HepG2 (cell line): ENCODE measurements at regions not wholly inside any gene's neighbourhood (a gene's known extent, or its start where the extent isn't known, plus 50 kb on each side); places are given as distances from the start of the nearest gene placed in this dataset.

ENCODE experiments used
- ATAC-seq: fragments of 200-7000 bp; cut with Tn5 transposase; 3 replicates; pipeline ENCODE4 v1.9.1; 2020; ENCODE audit warnings: mild to moderate bottlenecking, moderate library complexity
- BruUV-seq: library from RNA; stranded (reverse); fragments of 400-500 nt; replicated peaks from 2 replicates; lab custom pipeline; 2021; lab: Mats Ljungman, UMichigan
- CTCF ChIA-PET: fragments of 300-600 bp; formaldehyde crosslinking; extraction: SDS; loops from one replicate; lab custom pipeline; 2021; ENCODE audit warnings: low total read pairs, inconsistent platforms, low intra/inter-chr PET ratio; lab: Yijun Ruan, JAX
- POLR2A ChIA-PET: fragments of 350-600 bp; sonication (Branson Sonifier 250); formaldehyde crosslinking; loops from one replicate; lab custom pipeline; 2020; ENCODE audit warnings: antibody characterized with exemption, inconsistent platforms; lab: Yijun Ruan, JAX
- DNase-seq: peaks from one replicate; pipeline ENCODE4 v3.0.0-alpha.2; 2015; ENCODE audit warnings: low spot score
- FAIRE-seq: peaks from 3 replicates; lab custom pipeline; 2011; peaks lifted over from hg19 to GRCh38; lab: Jason Lieb, UNC
- H2AFZ ChIP-seq: one replicate; pipeline ENCODE4 v1.6.1; 2011; ENCODE audit warnings: low read length, inconsistent platforms
- H3K27ac ChIP-seq: fragments of 300-600 bp; 3 replicates; pipeline ENCODE4 v1.8.0; 2011; ENCODE audit warnings: mixed run types, mild to moderate bottlenecking, mixed read lengths, low read length, inconsistent platforms; ENCODE audit not compliant: insufficient read depth; ENCODE audit errors: extremely low read length
- H3K27me3 ChIP-seq, 2 experiments: fragments of 200-600 bp in 1 of 2; 2 replicates in 1 of 2; 3 replicates in 1 of 2; pipeline versions ENCODE4 v1.6.0 to v1.8.0; 2011; ENCODE audit warnings: low read length in 2 of 2, mild to moderate bottlenecking in 2 of 2, moderate library complexity in 2 of 2, inconsistent platforms in 1 of 2; ENCODE audit not compliant: insufficient read depth in 2 of 2, control insufficient read depth in 1 of 2
- H3K36me3 ChIP-seq, 2 experiments: fragments of 200-600 bp in 1 of 2; replicated peaks in 1 of 2; 2 replicates in 1 of 2; 3 replicates in 1 of 2; pipeline versions ENCODE4 v1.5.1 to v1.8.0; 2011; ENCODE audit warnings: low read length in 2 of 2, inconsistent platforms in 1 of 2; ENCODE audit not compliant: insufficient read depth in 2 of 2, control insufficient read depth in 1 of 2
- H3K4me1 ChIP-seq: 2 replicates; pipeline ENCODE4 v1.5.1; 2012; ENCODE audit warnings: low read length, inconsistent platforms; ENCODE audit not compliant: insufficient read depth
- H3K4me2 ChIP-seq: 2 replicates; pipeline ENCODE4 v1.6.0; 2011; ENCODE audit warnings: low read depth, low read length, inconsistent platforms
- H3K4me3 ChIP-seq, 3 experiments: fragments of 200-600 bp in 1 of 3; sonication (generic), shearing (Covaris generic) in 1 of 3; replicated peaks in 1 of 3; 2 replicates each; pipeline ENCODE4 v1.5.1; 2011 to 2016; ENCODE audit warnings: low read length in 3 of 3, inconsistent platforms in 2 of 3, low read depth in 2 of 3, mild to moderate bottlenecking in 2 of 3, control low read depth in 1 of 3, mixed read lengths in 1 of 3; ENCODE audit not compliant: insufficient read depth in 1 of 3
- H3K79me2 ChIP-seq: one replicate; pipeline ENCODE4 v1.6.1; 2011; ENCODE audit warnings: low read length, inconsistent platforms; ENCODE audit not compliant: insufficient read depth
- H3K9ac ChIP-seq: 2 replicates; pipeline ENCODE4 v1.6.0; 2011; ENCODE audit warnings: mild to moderate bottlenecking, low read depth, low read length, inconsistent platforms; ENCODE audit not compliant: insufficient read depth
- H3K9me3 ChIP-seq: 2 replicates; pipeline ENCODE4 v1.5.1; 2012; ENCODE audit warnings: mild to moderate bottlenecking, low read length
- H4K20me1 ChIP-seq: 2 replicates; pipeline ENCODE4 v1.6.0; 2011; ENCODE audit warnings: inconsistent platforms, mild to moderate bottlenecking, low read length, moderate library complexity; ENCODE audit not compliant: insufficient read depth
- BATF2 ChIP-seq: sonication (generic); formaldehyde crosslinking; IDR thresholded peaks from 2 replicates; pipeline ENCODE4 v1.8.0; 2022; ENCODE audit warnings: mild to moderate bottlenecking, missing genetic modification reagents, moderate library complexity
- BRD4 ChIP-seq: sonication (generic); formaldehyde crosslinking; IDR thresholded peaks from 2 replicates; pipeline ENCODE4 v1.4.0; 2020; ENCODE audit warnings: missing genetic modification reagents
- CREB1 ChIP-seq, 2 experiments: fragments of 450-650 bp in 1 of 2; IDR thresholded peaks; 2 replicates each; pipeline ENCODE4 v1.6.1; 2016 to 2017; ENCODE audit warnings: control low read depth in 1 of 2, mild to moderate bottlenecking in 1 of 2, missing compliant biosample characterization in 1 of 2, missing genetic modification characterization in 1 of 2
- HNRNPUL1 ChIP-seq: fragments of 200-400 bp; formaldehyde crosslinking; IDR thresholded peaks from 2 replicates; pipeline ENCODE4 v1.6.1; 2017; ENCODE audit warnings: low read depth, mild to moderate bottlenecking, low read length, moderate library complexity
- ISX ChIP-seq: sonication (generic); formaldehyde crosslinking; conservative IDR thresholded peaks from 2 replicates; pipeline ENCODE4 v1.5.0; 2020; ENCODE audit warnings: missing genetic modification reagents
- KDM3A ChIP-seq: IDR thresholded peaks from 2 replicates; pipeline ENCODE4 v1.6.1; 2018; ENCODE audit warnings: low read depth, missing compliant biosample characterization
- NAIF1 ChIP-seq: sonication (generic); formaldehyde crosslinking; IDR thresholded peaks from 2 replicates; pipeline ENCODE4 v1.5.0; 2020; ENCODE audit warnings: mild to moderate bottlenecking, missing genetic modification reagents, borderline replicate concordance
- PCBP2 ChIP-seq: fragments of 200-400 bp; formaldehyde crosslinking; optimal IDR thresholded peaks from 2 replicates; pipeline ENCODE3; 2018; ENCODE audit warnings: low read length, low read depth; ENCODE audit not compliant: poor library complexity, severe bottlenecking
- RELA ChIP-seq: sonication (generic); formaldehyde crosslinking; IDR thresholded peaks from 2 replicates; pipeline ENCODE4 v1.4.0; 2020; ENCODE audit warnings: missing genetic modification reagents
- TBL1XR1 ChIP-seq: fragments of 150-350 bp; IDR thresholded peaks from 2 replicates; pipeline ENCODE4 v1.6.1; 2014; ENCODE audit warnings: borderline replicate concordance, low read length; ENCODE audit not compliant: partially characterized antibody
- TP53 ChIP-seq: sonication (generic); formaldehyde crosslinking; conservative IDR thresholded peaks from 2 replicates; pipeline ENCODE4 v1.4.0; 2020; ENCODE audit warnings: missing genetic modification reagents
- ZNF614 ChIP-seq: IDR thresholded peaks from 2 replicates; pipeline ENCODE4 v1.6.1; 2018; ENCODE audit warnings: missing biosample characterization, missing genetic modification reagents, inconsistent platforms, borderline replicate concordance
- WGBS: methylation state at CpG from one replicate; pipeline ENCODE4 v1.1.6; 2017; ENCODE audit warnings: low lambda C conversion rate; 5-methylcytosine and 5-hydroxymethylcytosine counted together
- in situ Hi-C: cut with HindIII; loops from 2 replicates; pipeline ENCODE4 v1.10.0; 2017; ENCODE audit warnings: low pct_unique_long_range_greater_than_20kb; ENCODE audit not compliant: extremely low pct_ligation_motif_present
- intact Hi-C: fragments of 100-400 bp; cut with micrococcal nuclease; formaldehyde crosslinking; loops from one replicate; pipeline ENCODE4 v1.10.0; 2022; ENCODE audit not compliant: unreplicated experiment
- TF ChIP-seq, protein P1 (sequence below): IDR thresholded peaks from 2 replicates; pipeline ENCODE4 v1.6.1; 2016; ENCODE audit warnings: missing compliant biosample characterization, missing genetic modification reagents, borderline replicate concordance
- TF ChIP-seq, protein P2 (sequence below): IDR thresholded peaks from 2 replicates; pipeline ENCODE4 v1.6.1; 2018; ENCODE audit warnings: missing genetic modification reagents
- TF ChIP-seq, protein P3 (sequence below): sonication (generic); formaldehyde crosslinking; conservative IDR thresholded peaks from 2 replicates; pipeline ENCODE4 v1.8.0; 2022; ENCODE audit warnings: missing genetic modification reagents

GRCh38 chr6:6843777-6844176 is 255.3 kb downstream of the LY86 start:
- no peaks in the 10 kb centered on the region for H3K9me3 ChIP-seq
- DNase-seq (no peak), FAIRE-seq (no peak), ATAC-seq (no peak)
- intact Hi-C loops, result no loop called here
- TF ChIP-seq PCBP2, result no peak
- peaks cover 0 to 15% of the 10 kb centered on the region in 2 experiments; a peak in 2 of 5 replicates for H3K27me3 ChIP-seq
- no peak overlapping the region for H3K4me3 ChIP-seq
- H3K27ac ChIP-seq, result no peak overlapping the region
- H3K36me3 ChIP-seq, result no peaks in the 10 kb centered on the region
- no peak overlapping the region for H3K9ac ChIP-seq
- no peak overlapping the region for H3K4me2 ChIP-seq
- in situ Hi-C loops, result no loop called here
- no peak overlapping the region for H2AFZ ChIP-seq
- ChIA-PET CTCF (no interaction called here), POLR2A (no interaction called here)
- no TSS peak for BruUV-seq
- 8% methylated on average over 1 of the region's 1 CpG for WGBS
- H3K4me1 ChIP-seq, result no peaks in the 10 kb centered on the region
- H4K20me1 ChIP-seq, result no peaks in the 10 kb centered on the region
- H3K79me2 ChIP-seq, result no peaks in the 10 kb centered on the region

DNA sequence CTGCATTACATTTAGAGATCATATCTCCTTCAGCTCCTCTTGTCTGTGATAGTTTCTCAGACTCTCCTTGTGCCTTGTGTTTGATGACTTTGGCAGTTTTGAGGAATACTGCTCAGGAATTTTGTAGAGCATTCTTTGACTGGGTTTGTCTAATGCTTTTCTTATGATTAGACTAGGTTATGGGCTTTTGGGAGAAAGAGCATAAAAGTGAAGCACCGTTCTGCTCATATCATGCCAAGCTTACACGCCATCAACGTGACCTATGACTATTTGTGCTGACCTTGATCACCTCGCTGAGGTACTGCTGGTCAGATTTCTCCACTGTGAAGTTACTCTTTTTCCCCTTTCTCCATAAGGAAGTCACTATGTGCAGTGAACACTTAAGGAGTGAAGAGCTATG is 256.0 kb downstream of the LY86 start:
- intact Hi-C loops (no loop called here), in situ Hi-C loops (no loop called here)
- Histone ChIP-seq H4K20me1 (no peaks in the 10 kb centered on the region), H3K36me3 (no peaks in the 10 kb centered on the region), H3K4me3 (no peak overlapping the region), H3K4me1 (no peaks in the 10 kb centered on the region), H3K4me2 (no peak overlapping the region), H3K9me3 (no peaks in the 10 kb centered on the region), H3K27me3 (peaks cover 0 to 15% of the 10 kb centered on the region in 2 experiments; a peak in 2 of 5 replicates), H3K9ac (no peak overlapping the region), H2AFZ (no peak overlapping the region), H3K79me2 (no peaks in the 10 kb centered on the region), H3K27ac (no peak overlapping the region)
- ChIA-PET POLR2A (no interaction called here), CTCF (no interaction called here)
- BruUV-seq, result no TSS peak
- no peak for ATAC-seq
- DNase-seq, result no peak
- 26% methylated on average over 4 of the region's 4 CpGs for WGBS
- FAIRE-seq, result no peak
- TF ChIP-seq BATF2 (no peak), ISX (CRISPR knock-in tag) (no peak), ZNF614 (CRISPR knock-in tag) (no peak), HNRNPUL1 (no peak), BRD4 (CRISPR knock-in tag) (no peak), NAIF1 (CRISPR knock-in tag) (no peak), TP53 (CRISPR knock-in tag) (no peak), CREB1 (IDR thresholded peaks at IDR 0.05) (no peak), CREB1 (CRISPR knock-in tag; IDR thresholded peaks at IDR 0.05) (no peak), KDM3A (CRISPR knock-in tag) (no peak), RELA (CRISPR knock-in tag) (no peak), TBL1XR1 (no peak)
- TF ChIP-seq, protein P1, sequence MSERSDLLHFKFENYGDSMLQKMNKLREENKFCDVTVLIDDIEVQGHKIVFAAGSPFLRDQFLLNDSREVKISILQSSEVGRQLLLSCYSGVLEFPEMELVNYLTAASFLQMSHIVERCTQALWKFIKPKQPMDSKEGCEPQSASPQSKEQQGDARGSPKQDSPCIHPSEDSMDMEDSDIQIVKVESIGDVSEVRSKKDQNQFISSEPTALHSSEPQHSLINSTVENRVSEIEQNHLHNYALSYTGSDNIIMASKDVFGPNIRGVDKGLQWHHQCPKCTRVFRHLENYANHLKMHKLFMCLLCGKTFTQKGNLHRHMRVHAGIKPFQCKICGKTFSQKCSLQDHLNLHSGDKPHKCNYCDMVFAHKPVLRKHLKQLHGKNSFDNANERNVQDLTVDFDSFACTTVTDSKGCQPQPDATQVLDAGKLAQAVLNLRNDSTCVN (CRISPR knock-in tag), result no peak
- TF ChIP-seq, protein P2, sequence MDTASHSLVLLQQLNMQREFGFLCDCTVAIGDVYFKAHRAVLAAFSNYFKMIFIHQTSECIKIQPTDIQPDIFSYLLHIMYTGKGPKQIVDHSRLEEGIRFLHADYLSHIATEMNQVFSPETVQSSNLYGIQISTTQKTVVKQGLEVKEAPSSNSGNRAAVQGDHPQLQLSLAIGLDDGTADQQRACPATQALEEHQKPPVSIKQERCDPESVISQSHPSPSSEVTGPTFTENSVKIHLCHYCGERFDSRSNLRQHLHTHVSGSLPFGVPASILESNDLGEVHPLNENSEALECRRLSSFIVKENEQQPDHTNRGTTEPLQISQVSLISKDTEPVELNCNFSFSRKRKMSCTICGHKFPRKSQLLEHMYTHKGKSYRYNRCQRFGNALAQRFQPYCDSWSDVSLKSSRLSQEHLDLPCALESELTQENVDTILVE (CRISPR knock-in tag), result no peak
- TF ChIP-seq, protein P3, sequence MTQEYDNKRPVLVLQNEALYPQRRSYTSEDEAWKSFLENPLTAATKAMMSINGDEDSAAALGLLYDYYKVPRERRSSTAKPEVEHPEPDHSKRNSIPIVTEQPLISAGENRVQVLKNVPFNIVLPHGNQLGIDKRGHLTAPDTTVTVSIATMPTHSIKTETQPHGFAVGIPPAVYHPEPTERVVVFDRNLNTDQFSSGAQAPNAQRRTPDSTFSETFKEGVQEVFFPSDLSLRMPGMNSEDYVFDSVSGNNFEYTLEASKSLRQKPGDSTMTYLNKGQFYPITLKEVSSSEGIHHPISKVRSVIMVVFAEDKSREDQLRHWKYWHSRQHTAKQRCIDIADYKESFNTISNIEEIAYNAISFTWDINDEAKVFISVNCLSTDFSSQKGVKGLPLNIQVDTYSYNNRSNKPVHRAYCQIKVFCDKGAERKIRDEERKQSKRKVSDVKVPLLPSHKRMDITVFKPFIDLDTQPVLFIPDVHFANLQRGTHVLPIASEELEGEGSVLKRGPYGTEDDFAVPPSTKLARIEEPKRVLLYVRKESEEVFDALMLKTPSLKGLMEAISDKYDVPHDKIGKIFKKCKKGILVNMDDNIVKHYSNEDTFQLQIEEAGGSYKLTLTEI (CRISPR knock-in tag), result no peak
